Gastrocnemius medialis (tissue), 4 donors: ENCODE measurements at regions not wholly inside any gene's neighbourhood (a gene's known extent, or its start where the extent isn't known, plus 50 kb on each side); places are given as distances from the start of the nearest gene placed in this dataset.

Source experiments
- ATAC-seq, 2 donors: fragments of 150-250 bp; one replicate each; pipeline ENCODE4 v1.9.1; 2016
- DNase-seq, 2 donors: peaks; one replicate each; pipeline ENCODE4 v3.0.0-alpha.2; 2019
- H3K27ac ChIP-seq, 4 donors: fragments of 200-600 bp; sonication (generic); 1 replicate in 1 of 4; 2 replicates in 3 of 4; pipeline ENCODE4 v1.5.1; 2016 to 2018; ENCODE audit warnings: mild to moderate bottlenecking in 2 of 4, moderate library complexity in 1 of 4
- H3K27me3 ChIP-seq, 3 donors: fragments of 200-600 bp; sonication (generic) in 2 of 3; 1 replicate in 1 of 3; 2 replicates in 2 of 3; pipeline versions ENCODE4 v1.5.1 to v1.6.0; 2016 to 2019; ENCODE audit warnings: mild to moderate bottlenecking in 1 of 3, moderate library complexity in 1 of 3
- H3K36me3 ChIP-seq, 2 donors: fragments of 200-600 bp; sonication (generic) in 1 of 2; one replicate each; pipeline ENCODE4 v1.5.1; 2017 to 2018
- H3K4me1 ChIP-seq, 2 donors: fragments of 200-600 bp; sonication (generic) in 1 of 2; one replicate each; pipeline ENCODE4 v1.5.1; 2016 to 2017; ENCODE audit warnings: mild to moderate bottlenecking in 2 of 2
- H3K4me3 ChIP-seq, 4 donors: fragments of 200-600 bp; sonication (generic) in 3 of 4; 1 replicate in 1 of 4; 2 replicates in 3 of 4; pipeline ENCODE4 v1.5.1; 2016 to 2019; ENCODE audit warnings: mild to moderate bottlenecking in 2 of 4
- H3K9me3 ChIP-seq, 3 donors: fragments of 200-600 bp; sonication (generic) in 2 of 3; 1 replicate in 1 of 3; 2 replicates in 2 of 3; pipeline ENCODE4 v1.5.1; 2016 to 2019
- CTCF ChIP-seq, 5 experiments: fragments of 450-650 bp in 3 of 5; fragments of 200-600 bp in 2 of 5; sonication (generic) in 2 of 5; IDR thresholded peaks in 4 of 5; conservative IDR thresholded peaks in 1 of 5; 1 replicate in 4 of 5; 2 replicates in 1 of 5; pipeline ENCODE4 v1.5.1; 2016 to 2019; ENCODE audit warnings: antibody characterized with exemption in 5 of 5, mild to moderate bottlenecking in 3 of 5, moderate library complexity in 3 of 5
- POLR2A ChIP-seq, 2 donors: fragments of 450-650 bp; IDR thresholded peaks; one replicate each; pipeline ENCODE4 v1.6.1; 2017; ENCODE audit warnings: antibody characterized with exemption in 2 of 2, mild to moderate bottlenecking in 2 of 2, moderate library complexity in 2 of 2
- in situ Hi-C, 4 donors: fragments of 200-750 bp; cut with MboI; loops; one replicate each; pipeline versions ENCODE4 v1.15.0 to v1.8.0; 2017; ENCODE audit warnings: low sequenced_read_pairs in 4 of 4
- intact Hi-C: fragments of 100-400 bp; cut with DNase I; formaldehyde crosslinking; loops from one replicate; pipeline ENCODE4 v1.15.1; 2023; ENCODE audit warnings: low total_unique reads

GRCh38 chr1:60449876-60450275 is 376.3 kb upstream of the C1orf87 start:
- Histone ChIP-seq H3K36me3 (no peaks in the 10 kb centered on the region), H3K4me1 (no peaks in the 10 kb centered on the region), H3K9me3 (no peaks in the 10 kb centered on the region), H3K27me3 (no peaks in the 10 kb centered on the region), H3K4me3 (no peak overlapping the region), H3K27ac (no peak overlapping the region)
- in situ Hi-C loops = no loop called here
- TF ChIP-seq CTCF (IDR thresholded peaks at IDR 0.05 in 4 of 5, conservative IDR thresholded peaks at IDR 0.05 in 1 of 5) (no peak), POLR2A (IDR thresholded peaks at IDR 0.05) (no peak)
- intact Hi-C loops = no loop called here
- no peak for DNase-seq
- no peak for ATAC-seq

GRCh38 chr1:60448850-60449249 is 375.3 kb upstream of the C1orf87 start:
- Histone ChIP-seq H3K36me3 (no peaks in the 10 kb centered on the region), H3K27ac (no peak overlapping the region), H3K9me3 (no peaks in the 10 kb centered on the region), H3K4me1 (no peaks in the 10 kb centered on the region), H3K27me3 (no peaks in the 10 kb centered on the region), H3K4me3 (no peak overlapping the region)
- TF ChIP-seq CTCF (IDR thresholded peaks at IDR 0.05 in 4 of 5, conservative IDR thresholded peaks at IDR 0.05 in 1 of 5) (no peak), POLR2A (IDR thresholded peaks at IDR 0.05) (no peak)
- no peak for DNase-seq
- intact Hi-C loops = no loop called here
- no peak for ATAC-seq
- in situ Hi-C loops = no loop called here

- Histone ChIP-seq H3K4me3 (no peak overlapping the region), H3K4me1 (no peaks in the 10 kb centered on the region), H3K36me3 (no peaks in the 10 kb centered on the region), H3K9me3 (no peaks in the 10 kb centered on the region), H3K27me3 (no peaks in the 10 kb centered on the region), H3K27ac (no peak overlapping the region)
- ATAC-seq (no peak), DNase-seq (no peak)
- TF ChIP-seq CTCF (IDR thresholded peaks at IDR 0.05 in 4 of 5, conservative IDR thresholded peaks at IDR 0.05 in 1 of 5) (no peak), POLR2A (IDR thresholded peaks at IDR 0.05) (no peak)
- intact Hi-C loops (no loop called here), in situ Hi-C loops (no loop called here)
Measured at GRCh38 chr1:60444680-60445079, 371.1 kb upstream of the C1orf87 start.

- H3K4me3 ChIP-seq = no peak overlapping the region
- H3K36me3 ChIP-seq = no peaks in the 10 kb centered on the region
- no peaks in the 10 kb centered on the region for H3K9me3 ChIP-seq
- intact Hi-C loops (no loop called here), in situ Hi-C loops (no loop called here)
- no peaks in the 10 kb centered on the region for H3K27me3 ChIP-seq
- no peaks in the 10 kb centered on the region for H3K4me1 ChIP-seq
- TF ChIP-seq CTCF (IDR thresholded peaks at IDR 0.05 in 4 of 5, conservative IDR thresholded peaks at IDR 0.05 in 1 of 5) (no peak), POLR2A (IDR thresholded peaks at IDR 0.05) (no peak)
- H3K27ac ChIP-seq = no peak overlapping the region
- DNase-seq (no peak), ATAC-seq (no peak)
Measured at GRCh38 chr1:60436186-60436585, 362.6 kb upstream of the C1orf87 start.

GRCh38 chr1:60431593-60431992 is 358.0 kb upstream of the C1orf87 start:
- H3K4me3 ChIP-seq = no peak overlapping the region
- in situ Hi-C loops = no loop called here
- intact Hi-C loops = no loop called here
- DNase-seq (peak in 1 of 2 donors; percentile 21), ATAC-seq (peak; percentile 30 to 57)
- H3K4me1 ChIP-seq = peaks cover 0 to 4% of the 10 kb centered on the region in 2 donors
- no peaks in the 10 kb centered on the region for H3K36me3 ChIP-seq
- TF ChIP-seq CTCF (IDR thresholded peaks at IDR 0.05 in 4 of 5, conservative IDR thresholded peaks at IDR 0.05 in 1 of 5) (no peak), POLR2A (IDR thresholded peaks at IDR 0.05) (no peak)
- no peaks in the 10 kb centered on the region for H3K9me3 ChIP-seq
- no peaks in the 10 kb centered on the region for H3K27me3 ChIP-seq
- no peak overlapping the region for H3K27ac ChIP-seq
